Hippocampal formation (tissue), 2 donors: ENCODE measurements at regions not wholly inside any gene's neighbourhood (a gene's known extent, or its start where the extent isn't known, plus 50 kb on each side); places are given as distances from the start of the nearest gene placed in this dataset.

ENCODE experiments used
- DNase-seq, 2 donors: peaks; one replicate each; lab custom pipeline; 2025; lab: John Stamatoyannopoulos, UW

GRCh38 chr13:85091631-85092234, 707.5 kb downstream of the SLITRK6 start:
- DNase-seq: no peak

- no peak for DNase-seq
These were observed 710.0 kb downstream of the SLITRK6 start for GRCh38 chr13:85089186-85089585.

- DNase-seq: no peak
These were observed 718.5 kb downstream of the SLITRK6 start for GRCh38 chr13:85080691-85081090.

GRCh38 chr13:85076343-85076742, 722.9 kb downstream of the SLITRK6 start:
- DNase-seq: no peak

GRCh38 chr13:85074543-85075313, 724.5 kb downstream of the SLITRK6 start:
- DNase-seq: no peak

GRCh38 chr13:85068231-85068630, 731.0 kb downstream of the SLITRK6 start:
- DNase-seq: no peak

GRCh38 chr13:85040215-85040614, 759.0 kb downstream of the SLITRK6 start:
- no peak for DNase-seq

GRCh38 chr13:85031771-85032170, 767.4 kb downstream of the SLITRK6 start:
- no peak for DNase-seq

GRCh38 chr13:85028035-85028434, 771.2 kb downstream of the SLITRK6 start:
- DNase-seq: no peak

- DNase-seq: peak in 1 of 2 donors; percentile 81
These were observed 780.1 kb downstream of the SLITRK6 start for GRCh38 chr13:85019121-85019520.

GRCh38 chr13:85013006-85013405, 786.2 kb downstream of the SLITRK6 start:
- no peak for DNase-seq

- DNase-seq: no peak
These were observed 789.8 kb downstream of the SLITRK6 start for GRCh38 chr13:85009447-85009846.

GRCh38 chr13:84999252-84999651, 800.0 kb downstream of the SLITRK6 start:
- DNase-seq: no peak

- no peak for DNase-seq
These were observed 800.5 kb downstream of the SLITRK6 start for GRCh38 chr13:84998681-84999080.

- no peak for DNase-seq
These were observed 801.4 kb downstream of the SLITRK6 start for GRCh38 chr13:84997858-84998257.

GRCh38 chr13:84994582-84994981, 804.6 kb downstream of the SLITRK6 start:
- DNase-seq: no peak

- no peak for DNase-seq
These were observed 813.4 kb downstream of the SLITRK6 start for GRCh38 chr13:84985860-84986259.

- no peak for DNase-seq
These were observed 815.9 kb downstream of the SLITRK6 start for GRCh38 chr13:84983321-84983720.

- DNase-seq: no peak
These were observed 818.6 kb downstream of the SLITRK6 start for GRCh38 chr13:84980571-84980970.

- DNase-seq: no peak
These were observed 820.4 kb downstream of the SLITRK6 start for GRCh38 chr13:84978851-84979250.

- DNase-seq: no peak
These were observed 825.6 kb downstream of the SLITRK6 start for GRCh38 chr13:84973661-84974060.

GRCh38 chr13:84972907-84973306, 826.3 kb downstream of the SLITRK6 start:
- no peak for DNase-seq

- DNase-seq: no peak
These were observed 836.4 kb downstream of the SLITRK6 start for GRCh38 chr13:84962849-84963248.
